ENCODE measurements at regions not wholly inside any gene's neighbourhood (a gene's known extent, or its start where the extent isn't known, plus 50 kb on each side); places are given as distances from the start of the nearest gene placed in this dataset.

- ATAC-seq (peak; percentile 77 to 85), DNase-seq (peak; percentile 46)
- H3K9me3 Mint-ChIP-seq, result no peaks in the 10 kb centered on the region
- no peaks in the 10 kb centered on the region for H3K27me3 Mint-ChIP-seq (ENCODE audit: low read depth)
- H3K4me3 Mint-ChIP-seq, result peak overlapping the region; percentile 57
- H3K4me1 Mint-ChIP-seq (ENCODE audit: low read depth), result peaks cover 76% of the 10 kb centered on the region
- no peaks in the 10 kb centered on the region for H3K36me3 Mint-ChIP-seq (ENCODE audit: insufficient read depth)
Measured at GRCh38 chr3:106333911-106334618, 465.3 kb upstream of the CBLB start.

- H3K4me1 Mint-ChIP-seq (ENCODE audit: low read depth), result peaks cover 76% of the 10 kb centered on the region
- H3K4me3 Mint-ChIP-seq, result no peak overlapping the region
- H3K27me3 Mint-ChIP-seq (ENCODE audit: low read depth), result no peaks in the 10 kb centered on the region
- no peaks in the 10 kb centered on the region for H3K9me3 Mint-ChIP-seq
- no peaks in the 10 kb centered on the region for H3K36me3 Mint-ChIP-seq (ENCODE audit: insufficient read depth)
- DNase-seq, result no peak
- no peak for ATAC-seq
Measured at GRCh38 chr3:106336619-106337018, 467.8 kb upstream of the CBLB start.

GRCh38 chr3:106337116-106337515, 468.3 kb upstream of the CBLB start:
- no peaks in the 10 kb centered on the region for H3K9me3 Mint-ChIP-seq
- H3K27me3 Mint-ChIP-seq (ENCODE audit: low read depth), result no peaks in the 10 kb centered on the region
- no peak overlapping the region for H3K4me3 Mint-ChIP-seq
- no peaks in the 10 kb centered on the region for H3K36me3 Mint-ChIP-seq (ENCODE audit: insufficient read depth)
- DNase-seq, result no peak
- peaks cover 71% of the 10 kb centered on the region for H3K4me1 Mint-ChIP-seq (ENCODE audit: low read depth)
- ATAC-seq, result no peak

GRCh38 chr3:106338582-106339214, 469.9 kb upstream of the CBLB start:
- Mint-ChIP-seq H3K4me1 (ENCODE audit: low read depth) (peaks cover 57% of the 10 kb centered on the region), H3K9me3 (no peaks in the 10 kb centered on the region), H3K4me3 (peak overlapping the region; percentile 16), H3K27me3 (ENCODE audit: low read depth) (no peaks in the 10 kb centered on the region), H3K36me3 (ENCODE audit: insufficient read depth) (no peaks in the 10 kb centered on the region)
- ATAC-seq, result no peak
- DNase-seq, result no peak

- Mint-ChIP-seq H3K27me3 (ENCODE audit: low read depth) (no peaks in the 10 kb centered on the region), H3K36me3 (ENCODE audit: insufficient read depth) (no peaks in the 10 kb centered on the region), H3K4me3 (no peak overlapping the region), H3K4me1 (ENCODE audit: low read depth) (peaks cover 49% of the 10 kb centered on the region), H3K9me3 (no peaks in the 10 kb centered on the region)
- DNase-seq, result no peak
- no peak for ATAC-seq
Measured at GRCh38 chr3:106339551-106339950, 470.7 kb upstream of the CBLB start.

GRCh38 chr3:106341087-106341486, 472.3 kb upstream of the CBLB start:
- Mint-ChIP-seq H3K9me3 (no peaks in the 10 kb centered on the region), H3K36me3 (ENCODE audit: insufficient read depth) (no peaks in the 10 kb centered on the region), H3K4me3 (no peak overlapping the region), H3K4me1 (ENCODE audit: low read depth) (peaks cover 36% of the 10 kb centered on the region), H3K27me3 (ENCODE audit: low read depth) (no peaks in the 10 kb centered on the region)
- no peak for ATAC-seq
- DNase-seq, result no peak

GRCh38 chr3:106341586-106342162, 472.9 kb upstream of the CBLB start:
- Mint-ChIP-seq H3K27me3 (ENCODE audit: low read depth) (no peaks in the 10 kb centered on the region), H3K9me3 (no peaks in the 10 kb centered on the region), H3K4me1 (ENCODE audit: low read depth) (peaks cover 30% of the 10 kb centered on the region), H3K36me3 (ENCODE audit: insufficient read depth) (no peaks in the 10 kb centered on the region), H3K4me3 (no peak overlapping the region)
- ATAC-seq (no peak), DNase-seq (no peak)

GRCh38 chr3:106342386-106342785, 473.6 kb upstream of the CBLB start:
- DNase-seq (no peak), ATAC-seq (no peak)
- H3K9me3 Mint-ChIP-seq, result no peaks in the 10 kb centered on the region
- no peaks in the 10 kb centered on the region for H3K36me3 Mint-ChIP-seq (ENCODE audit: insufficient read depth)
- peaks cover 23% of the 10 kb centered on the region for H3K4me1 Mint-ChIP-seq (ENCODE audit: low read depth)
- no peak overlapping the region for H3K4me3 Mint-ChIP-seq
- H3K27me3 Mint-ChIP-seq (ENCODE audit: low read depth), result no peaks in the 10 kb centered on the region

GRCh38 chr3:106343811-106344210, 475.0 kb upstream of the CBLB start:
- DNase-seq (no peak), ATAC-seq (no peak)
- H3K4me3 Mint-ChIP-seq, result no peak overlapping the region
- no peaks in the 10 kb centered on the region for H3K27me3 Mint-ChIP-seq (ENCODE audit: low read depth)
- H3K4me1 Mint-ChIP-seq (ENCODE audit: low read depth), result peaks cover 11% of the 10 kb centered on the region
- H3K36me3 Mint-ChIP-seq (ENCODE audit: insufficient read depth), result no peaks in the 10 kb centered on the region
- H3K9me3 Mint-ChIP-seq, result no peaks in the 10 kb centered on the region

GRCh38 chr3:106345353-106346027, 476.7 kb upstream of the CBLB start:
- Mint-ChIP-seq H3K4me3 (no peak overlapping the region), H3K27me3 (ENCODE audit: low read depth) (no peaks in the 10 kb centered on the region), H3K4me1 (ENCODE audit: low read depth) (peaks cover 15% of the 10 kb centered on the region), H3K36me3 (ENCODE audit: insufficient read depth) (no peaks in the 10 kb centered on the region), H3K9me3 (no peaks in the 10 kb centered on the region)
- DNase-seq (no peak), ATAC-seq (no peak)

- DNase-seq (no peak), ATAC-seq (no peak)
- Mint-ChIP-seq H3K9me3 (no peaks in the 10 kb centered on the region), H3K4me1 (ENCODE audit: low read depth) (peaks cover 15% of the 10 kb centered on the region), H3K27me3 (ENCODE audit: low read depth) (no peaks in the 10 kb centered on the region), H3K4me3 (no peak overlapping the region), H3K36me3 (ENCODE audit: insufficient read depth) (no peaks in the 10 kb centered on the region)
Measured at GRCh38 chr3:106347350-106347749, 478.5 kb upstream of the CBLB start.

GRCh38 chr3:106348139-106348690, 479.4 kb upstream of the CBLB start:
- no peak overlapping the region for H3K4me3 Mint-ChIP-seq
- ATAC-seq, result no peak
- no peak for DNase-seq
- no peaks in the 10 kb centered on the region for H3K27me3 Mint-ChIP-seq (ENCODE audit: low read depth)
- no peaks in the 10 kb centered on the region for H3K36me3 Mint-ChIP-seq (ENCODE audit: insufficient read depth)
- H3K9me3 Mint-ChIP-seq, result no peaks in the 10 kb centered on the region
- peaks cover 15% of the 10 kb centered on the region for H3K4me1 Mint-ChIP-seq (ENCODE audit: low read depth)

- no peaks in the 10 kb centered on the region for H3K36me3 Mint-ChIP-seq (ENCODE audit: insufficient read depth)
- DNase-seq, result no peak
- ATAC-seq, result no peak
- H3K4me3 Mint-ChIP-seq, result no peak overlapping the region
- H3K27me3 Mint-ChIP-seq (ENCODE audit: low read depth), result no peaks in the 10 kb centered on the region
- H3K4me1 Mint-ChIP-seq (ENCODE audit: low read depth), result peaks cover 15% of the 10 kb centered on the region
- H3K9me3 Mint-ChIP-seq, result no peaks in the 10 kb centered on the region
Measured at GRCh38 chr3:106349191-106349881, 480.5 kb upstream of the CBLB start.

GRCh38 chr3:106355873-106356272, 487.1 kb upstream of the CBLB start:
- no peaks in the 10 kb centered on the region for H3K4me1 Mint-ChIP-seq (ENCODE audit: low read depth)
- no peak overlapping the region for H3K4me3 Mint-ChIP-seq
- H3K27me3 Mint-ChIP-seq (ENCODE audit: low read depth), result no peaks in the 10 kb centered on the region
- H3K36me3 Mint-ChIP-seq (ENCODE audit: insufficient read depth), result no peaks in the 10 kb centered on the region
- H3K9me3 Mint-ChIP-seq, result no peaks in the 10 kb centered on the region
- DNase-seq (no peak), ATAC-seq (no peak)

Data from activated T-cell treated with anti-CD3 and anti-CD28 coated beads, Interleukin-2, amount 50 U/mL, for 4 hours (primary cell).